Pancreas (tissue), 10 donors: ENCODE measurements at regions not wholly inside any gene's neighbourhood (a gene's known extent, or its start where the extent isn't known, plus 50 kb on each side); places are given as distances from the start of the nearest gene placed in this dataset.

Experiments
- ATAC-seq, 4 donors: fragments of 200-7000 bp; cut with Tn5 transposase; one replicate each; pipeline versions ENCODE4 v1.8.0 to v1.9.1; 2020; ENCODE audit warnings: mild to moderate bottlenecking in 4 of 4, moderate library complexity in 4 of 4
- DNase-seq, 6 donors: peaks; one replicate each; pipeline ENCODE4 v3.0.0-alpha.2; 2020
- FAIRE-seq: peaks from 2 replicates; lab custom pipeline; 2012; peaks lifted over from hg19 to GRCh38; lab: Jason Lieb, UNC
- H3K27ac ChIP-seq, 4 donors: fragments of 200-600 bp; sonication (generic); 1 replicate in 3 of 4; 2 replicates in 1 of 4; pipeline versions ENCODE4 v1.5.0 to v1.8.0; 2020
- H3K27me3 ChIP-seq, 4 donors: fragments of 200-600 bp; one replicate each; pipeline ENCODE4 v1.8.0; 2021
- H3K36me3 ChIP-seq, 3 donors: fragments of 200-600 bp; sonication (generic) in 1 of 3; one replicate each; pipeline versions ENCODE4 v1.5.0 to v1.8.0; 2020 to 2021
- H3K4me1 ChIP-seq, 3 donors: fragments of 200-600 bp; one replicate each; pipeline ENCODE4 v1.8.0; 2021
- H3K4me3 ChIP-seq, 4 donors: fragments of 200-600 bp; sonication (generic) in 2 of 4; one replicate each; pipeline versions ENCODE4 v1.5.0 to v1.8.0; 2020 to 2021
- H3K9me3 ChIP-seq, 4 donors: fragments of 200-600 bp; one replicate each; pipeline ENCODE4 v1.8.0; 2021
- CTCF ChIP-seq, 4 donors: fragments of 200-600 bp; sonication (generic) in 3 of 4; IDR thresholded peaks; one replicate each; pipeline versions ENCODE4 v1.5.0 to v1.8.0; 2021; ENCODE audit warnings: antibody characterized with exemption in 4 of 4
- WGBS, 2 donors: extraction: QIAGEN DNeasy Blood & Tissue Kit; methylation state at CpG; one replicate each; pipeline ENCODE4 v1.1.7; 2013; 5-methylcytosine and 5-hydroxymethylcytosine counted together
- intact Hi-C, 3 donors: fragments of 100-400 bp; cut with DNase I; formaldehyde crosslinking; loops; one replicate each; pipeline versions ENCODE4 v1.11.1 to v1.14.2; 2022
- donor health status: healthy with polysubstance abuse.
- donor health status: DM: no; HTN: no; CAD: no; lungs with moderate emphysema.
- donor health status: DM: no; HTN: no; CAD: no.
- donor health status: control.
- donor health status: control.
- donor health status: Bipolar disorder and iron deficiency.
- donor health status: DM: yes; HTN: yes; CAD: no.
- donor health status: DM: no; HTN: no; CAD: no.
- donor health status: DM: no; HTN: no; CAD: no.
- donor health status: DM: yes; HTN: yes; CAD: no.

- no peak for FAIRE-seq
- Histone ChIP-seq H3K9me3 (no peaks in the 10 kb centered on the region), H3K4me1 (no peaks in the 10 kb centered on the region), H3K27me3 (no peaks in the 10 kb centered on the region), H3K27ac (no peak overlapping the region), H3K4me3 (no peak overlapping the region), H3K36me3 (no peaks in the 10 kb centered on the region)
- WGBS, 2 donors = 65 to 75% methylated on average over 2 of the region's 2 CpGs
- peak in 1 of 6 donors; percentile 14 for DNase-seq
- intact Hi-C loops = no loop called here
- ATAC-seq = peak in 1 of 4 donors; percentile 48
- TF ChIP-seq CTCF (IDR thresholded peaks at IDR 0.05) = no peak
Observed at GRCh38 chr1:65581119-65581518, 160.7 kb downstream of the LEPR start.

- H3K27ac ChIP-seq = no peak overlapping the region
- WGBS, 2 donors = 49 to 68% methylated on average over 2 of the region's 2 CpGs
- DNase-seq = no peak
- H3K4me1 ChIP-seq = no peaks in the 10 kb centered on the region
- TF ChIP-seq CTCF (IDR thresholded peaks at IDR 0.05) = no peak
- ATAC-seq = peak in 1 of 4 donors; percentile 28
- no peaks in the 10 kb centered on the region for H3K27me3 ChIP-seq
- H3K9me3 ChIP-seq = peaks cover 0 to 5% (median 0%) of the 10 kb centered on the region in 4 donors
- H3K4me3 ChIP-seq = no peak overlapping the region
- H3K36me3 ChIP-seq = no peaks in the 10 kb centered on the region
- intact Hi-C loops = no loop called here
- FAIRE-seq = no peak
Observed at GRCh38 chr1:65584399-65584798, 163.9 kb downstream of the LEPR start.

GRCh38 chr1:65590279-65590678 is 169.8 kb downstream of the LEPR start:
- WGBS, 2 donors = 93 to 100% methylated on average over 2 of the region's 2 CpGs
- no peaks in the 10 kb centered on the region for H3K36me3 ChIP-seq
- H3K27ac ChIP-seq = no peak overlapping the region
- FAIRE-seq = no peak
- no peak overlapping the region for H3K4me3 ChIP-seq
- intact Hi-C loops = no loop called here
- no peak for DNase-seq
- no peaks in the 10 kb centered on the region for H3K27me3 ChIP-seq
- TF ChIP-seq CTCF (IDR thresholded peaks at IDR 0.05) = no peak
- no peak for ATAC-seq
- no peaks in the 10 kb centered on the region for H3K4me1 ChIP-seq
- H3K9me3 ChIP-seq = peaks cover 0 to 5% (median 0%) of the 10 kb centered on the region in 4 donors

- H3K27me3 ChIP-seq = no peaks in the 10 kb centered on the region
- no peak for ATAC-seq
- H3K4me3 ChIP-seq = no peak overlapping the region
- intact Hi-C loops = no loop called here
- H3K4me1 ChIP-seq = no peaks in the 10 kb centered on the region
- FAIRE-seq = no peak
- no peaks in the 10 kb centered on the region for H3K36me3 ChIP-seq
- peaks cover 0 to 5% (median 0%) of the 10 kb centered on the region in 4 donors for H3K9me3 ChIP-seq
- 81 to 94% methylated on average over 2 of the region's 2 CpGs for WGBS, 2 donors
- DNase-seq = no peak
- H3K27ac ChIP-seq = no peak overlapping the region
- TF ChIP-seq CTCF (IDR thresholded peaks at IDR 0.05) = no peak
Observed at GRCh38 chr1:65593516-65593915, 173.0 kb downstream of the LEPR start.

- 91 to 96% methylated on average over 2 of the region's 2 CpGs for WGBS, 2 donors
- no peaks in the 10 kb centered on the region for H3K36me3 ChIP-seq
- no peak for DNase-seq
- no peaks in the 10 kb centered on the region for H3K9me3 ChIP-seq
- peak; percentile 5 for FAIRE-seq
- no peak for TF ChIP-seq CTCF (IDR thresholded peaks at IDR 0.05)
- H3K27ac ChIP-seq = no peak overlapping the region
- no peaks in the 10 kb centered on the region for H3K27me3 ChIP-seq
- H3K4me1 ChIP-seq = no peaks in the 10 kb centered on the region
- no peak overlapping the region for H3K4me3 ChIP-seq
- ATAC-seq = no peak
- intact Hi-C loops = no loop called here
Observed at GRCh38 chr1:65595724-65596123, 175.3 kb downstream of the LEPR start.
